Amygdala (tissue), 56 donors: ENCODE measurements at regions not wholly inside any gene's neighbourhood (a gene's known extent, or its start where the extent isn't known, plus 50 kb on each side); places are given as distances from the start of the nearest gene placed in this dataset.
"Not testable (repeated sequence)": the region's sequence is repeated elsewhere in the genome, so short reads cannot be mapped to it uniquely, and the experiment has no call there.

Experiments used
- DNase-seq, 56 donors: peaks; one replicate each; lab custom pipeline; 2025; lab: John Stamatoyannopoulos, UW

- DNase-seq, result not testable (repeated sequence)
These were observed 79.8 kb upstream of the ADGRL1 start for GRCh38 chr19:14285726-14286125.

GRCh38 chr19:14283813-14284520, 78.0 kb upstream of the ADGRL1 start:
- not testable (repeated sequence) for DNase-seq

- not testable (repeated sequence) for DNase-seq
These were observed 73.3 kb upstream of the ADGRL1 start for GRCh38 chr19:14279270-14279669.

- no peak for DNase-seq
These were observed 71.6 kb upstream of the ADGRL1 start for GRCh38 chr19:14277608-14278007.

- not testable (repeated sequence) for DNase-seq
These were observed 69.9 kb upstream of the ADGRL1 start for GRCh38 chr19:14275823-14276222.

GRCh38 chr19:14272623-14273022, 66.7 kb upstream of the ADGRL1 start:
- DNase-seq, result no peak

GRCh38 chr19:14271840-14272239, 65.9 kb upstream of the ADGRL1 start:
- no peak for DNase-seq

- DNase-seq, result not testable (repeated sequence)
These were observed 64.6 kb upstream of the ADGRL1 start for GRCh38 chr19:14270557-14270956.

GRCh38 chr19:14267224-14267741, 61.3 kb upstream of the ADGRL1 start:
- no peak for DNase-seq

- DNase-seq, result not testable (repeated sequence)
These were observed 60.2 kb upstream of the ADGRL1 start for GRCh38 chr19:14266208-14266607.

GRCh38 chr19:14265290-14266036, 59.5 kb upstream of the ADGRL1 start:
- DNase-seq, result no peak

- not testable (repeated sequence) for DNase-seq
These were observed 50.1 kb upstream of the ADGRL1 start for GRCh38 chr19:14255902-14256649.
